Chondrocyte (in vitro differentiated cells): ENCODE measurements at regions not wholly inside any gene's neighbourhood (a gene's known extent, or its start where the extent isn't known, plus 50 kb on each side); places are given as distances from the start of the nearest gene placed in this dataset.

Experiments
- DNase-seq: peaks from one replicate; pipeline ENCODE4 v3.0.0; 2021; ENCODE audit warnings: mixed read lengths, low spot score
- H3K27ac Mint-ChIP-seq: one replicate; pipeline ENCODE4 v1.8.0; 2021; ENCODE audit warnings: mild to moderate bottlenecking, moderate library complexity, mixed read lengths; ENCODE audit not compliant: unreplicated experiment
- H3K27me3 Mint-ChIP-seq: 2 replicates; pipeline ENCODE4 v1.8.0; 2021; ENCODE audit warnings: low read depth, mixed read lengths
- H3K36me3 Mint-ChIP-seq: 2 replicates; pipeline ENCODE4 v1.8.0; 2021; ENCODE audit warnings: low read depth, mixed read lengths
- H3K4me1 Mint-ChIP-seq: 2 replicates; pipeline ENCODE4 v1.8.0; 2021; ENCODE audit warnings: low read depth, mild to moderate bottlenecking, mixed read lengths
- H3K4me3 Mint-ChIP-seq: one replicate; pipeline ENCODE4 v1.8.0; 2021; ENCODE audit warnings: mild to moderate bottlenecking, moderate library complexity, mixed read lengths; ENCODE audit not compliant: unreplicated experiment
- H3K9me3 Mint-ChIP-seq: 2 replicates; pipeline ENCODE4 v1.8.0; 2021; ENCODE audit warnings: low read depth, mixed read lengths
- CTCF ChIP-seq: fragments of 200-600 bp; sonication (generic); IDR thresholded peaks from 2 replicates; pipeline ENCODE4 v1.5.0; 2021; ENCODE audit warnings: antibody characterized with exemption, mild to moderate bottlenecking, moderate library complexity

GRCh38 chr3:99393961-99394360 lies 244.4 kb upstream of the COL8A1 start:
- TF ChIP-seq CTCF: no peak
- no peaks in the 10 kb centered on the region for H3K27me3 Mint-ChIP-seq

DNA sequence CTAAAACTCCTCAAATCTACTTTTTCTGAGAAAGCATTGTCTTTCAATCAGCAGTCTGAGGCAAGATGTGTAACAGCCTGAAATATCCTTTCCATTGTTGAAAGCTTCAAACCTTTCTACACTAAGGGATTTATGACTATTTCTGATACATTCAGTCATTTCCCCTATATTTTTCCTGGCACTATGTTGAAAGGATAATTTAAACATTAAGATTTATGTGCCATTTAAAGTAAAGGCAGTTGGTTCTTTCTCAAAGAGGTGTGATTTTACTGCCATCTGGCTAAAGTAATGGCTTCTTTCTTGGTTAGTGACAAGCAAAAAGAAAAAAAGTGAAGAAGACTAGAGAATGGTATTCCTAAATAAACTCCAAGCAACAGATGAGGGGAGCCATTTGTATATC lies 249.6 kb upstream of the COL8A1 start:
- no peak overlapping the region for H3K27ac Mint-ChIP-seq
- no peak overlapping the region for H3K4me3 Mint-ChIP-seq
- H3K4me1 Mint-ChIP-seq: peaks cover 51% of the 10 kb centered on the region
- peak; percentile 33 for TF ChIP-seq CTCF
- H3K9me3 Mint-ChIP-seq: no peaks in the 10 kb centered on the region
- no peaks in the 10 kb centered on the region for H3K36me3 Mint-ChIP-seq
- H3K27me3 Mint-ChIP-seq: no peaks in the 10 kb centered on the region
- DNase-seq: no peak

More at GRCh38 chr3:99393961-99394360, 244.4 kb upstream of the COL8A1 start:
- Mint-ChIP-seq H3K36me3 (peaks cover 11% of the 10 kb centered on the region), H3K27ac (no peak overlapping the region), H3K4me3 (no peak overlapping the region), H3K4me1 (peaks cover 43% of the 10 kb centered on the region), H3K9me3 (peaks cover 12% of the 10 kb centered on the region)
- no peak for DNase-seq

GRCh38 chr3:99384596-99384995 lies 253.8 kb upstream of the COL8A1 start:
- Mint-ChIP-seq H3K27me3 (no peaks in the 10 kb centered on the region), H3K4me3 (no peak overlapping the region), H3K27ac (peak overlapping the region; percentile 70), H3K9me3 (peaks cover 22% of the 10 kb centered on the region), H3K4me1 (peaks cover 50% of the 10 kb centered on the region), H3K36me3 (peaks cover 16% of the 10 kb centered on the region)
- TF ChIP-seq CTCF: no peak
- no peak for DNase-seq

- no peak overlapping the region for H3K4me3 Mint-ChIP-seq
- peaks cover 21% of the 10 kb centered on the region for H3K36me3 Mint-ChIP-seq
- TF ChIP-seq CTCF: no peak
- H3K27me3 Mint-ChIP-seq: no peaks in the 10 kb centered on the region
- peaks cover 44% of the 10 kb centered on the region for H3K4me1 Mint-ChIP-seq
- peaks cover 15% of the 10 kb centered on the region for H3K9me3 Mint-ChIP-seq
- H3K27ac Mint-ChIP-seq: no peak overlapping the region
- DNase-seq: peak; percentile 62
Measured at GRCh38 chr3:99376926-99377325, 261.5 kb upstream of the COL8A1 start.

GRCh38 chr3:99373846-99374210 lies 264.6 kb upstream of the COL8A1 start:
- peaks cover 16% of the 10 kb centered on the region for H3K36me3 Mint-ChIP-seq
- peaks cover 35% of the 10 kb centered on the region for H3K4me1 Mint-ChIP-seq
- H3K4me3 Mint-ChIP-seq: peak overlapping the region; percentile 5
- TF ChIP-seq CTCF: no peak
- H3K27ac Mint-ChIP-seq: peak overlapping the region; percentile 88
- DNase-seq: no peak
- H3K9me3 Mint-ChIP-seq: peaks cover 3% of the 10 kb centered on the region
- H3K27me3 Mint-ChIP-seq: no peaks in the 10 kb centered on the region
